ELF-1 (cell line): ENCODE measurements at regions not wholly inside any gene's neighbourhood (a gene's known extent, or its start where the extent isn't known, plus 50 kb on each side); places are given as distances from the start of the nearest gene placed in this dataset.

Experiments used
- DNase-seq: peaks from one replicate; pipeline ENCODE4 v3.0.0-alpha.2; 2016; ENCODE audit warnings: low read depth, low spot score

GRCh38 chr15:95814908-95815307, 515.6 kb upstream of the NR2F2 start:
- DNase-seq: no peak

GRCh38 chr15:95816591-95816990, 513.9 kb upstream of the NR2F2 start:
- DNase-seq: no peak

GRCh38 chr15:95822961-95823360, 507.5 kb upstream of the NR2F2 start:
- no peak for DNase-seq

- no peak for DNase-seq
Measured at GRCh38 chr15:95825208-95825607, 505.3 kb upstream of the NR2F2 start.

- DNase-seq: no peak
Measured at GRCh38 chr15:95825671-95826411, 504.7 kb upstream of the NR2F2 start.

- DNase-seq: no peak
Measured at GRCh38 chr15:95826412-95827195, 503.9 kb upstream of the NR2F2 start.

- DNase-seq: no peak
Measured at GRCh38 chr15:95829062-95829461, 501.4 kb upstream of the NR2F2 start.

GRCh38 chr15:95830281-95830680, 500.2 kb upstream of the NR2F2 start:
- no peak for DNase-seq

- no peak for DNase-seq
Measured at GRCh38 chr15:95832668-95833067, 497.8 kb upstream of the NR2F2 start.

- DNase-seq: no peak
Measured at GRCh38 chr15:95834028-95834804, 496.3 kb upstream of the NR2F2 start.

GRCh38 chr15:95836536-95836935, 494.0 kb upstream of the NR2F2 start:
- no peak for DNase-seq

GRCh38 chr15:95837341-95838004, 493.0 kb upstream of the NR2F2 start:
- DNase-seq: no peak

GRCh38 chr15:95839367-95839782, 491.1 kb upstream of the NR2F2 start:
- no peak for DNase-seq

- no peak for DNase-seq
Measured at GRCh38 chr15:95840004-95840403, 490.5 kb upstream of the NR2F2 start.

- no peak for DNase-seq
Measured at GRCh38 chr15:95840855-95841254, 489.6 kb upstream of the NR2F2 start.

GRCh38 chr15:95842576-95842975, 487.9 kb upstream of the NR2F2 start:
- no peak for DNase-seq

- no peak for DNase-seq
Measured at GRCh38 chr15:95843241-95843910, 487.1 kb upstream of the NR2F2 start.

- peak; percentile 57 for DNase-seq
Measured at GRCh38 chr15:95845862-95846515, 484.5 kb upstream of the NR2F2 start.

GRCh38 chr15:95848126-95848525, 482.4 kb upstream of the NR2F2 start:
- no peak for DNase-seq

- DNase-seq: no peak
Measured at GRCh38 chr15:95850837-95851236, 479.7 kb upstream of the NR2F2 start.

GRCh38 chr15:95853350-95853749, 477.1 kb upstream of the NR2F2 start:
- DNase-seq: no peak
